ENCODE measurements at regions not wholly inside any gene's neighbourhood (a gene's known extent, or its start where the extent isn't known, plus 50 kb on each side); places are given as distances from the start of the nearest gene placed in this dataset.

- H3K4me3 Mint-ChIP-seq: no peak overlapping the region
- no peak overlapping the region for H3K14ac ChIP-seq (ENCODE audit: insufficient read depth, low read length)
- H2BK5ac ChIP-seq (ENCODE audit: insufficient read length, low read length): no peak overlapping the region
- H3T11ph ChIP-seq (ENCODE audit: low read length): no peak overlapping the region
- H3K4me2 ChIP-seq (ENCODE audit: insufficient read depth, insufficient read length, low read length): no peak overlapping the region
- no CpG with 5 or more reads among the region's 2 CpGs for WGBS (ENCODE audit: extremely low coverage, insufficient read length, low lambda C conversion rate)
- no peaks in the 10 kb centered on the region for H4K20me1 ChIP-seq (ENCODE audit: control insufficient read depth, insufficient read depth, insufficient read length)
- H4K91ac ChIP-seq (ENCODE audit: insufficient read length, low read depth, low read length): no peak overlapping the region
- no peak overlapping the region for H4K8ac ChIP-seq (replicated peaks; ENCODE audit: insufficient read length, low read depth, low read length)
- no peak overlapping the region for H3K9ac ChIP-seq (ENCODE audit: extremely low read depth, insufficient read length, low read length)
- no peak overlapping the region for H3K18ac ChIP-seq (ENCODE audit: insufficient read length, low read depth, low read length)
- no peaks in the 10 kb centered on the region for H3K4me1 ChIP-seq (ENCODE audit: insufficient read depth, low read length)
- no peak for DNase-seq
- H3K27me3 Mint-ChIP-seq (ENCODE audit: low read depth): no peaks in the 10 kb centered on the region; the same call in 1 of the 2 replicates
- H3K4ac ChIP-seq (ENCODE audit: low read depth, low read length): no peak overlapping the region
- H3K79me1 ChIP-seq (ENCODE audit: insufficient read depth, low read depth, low read length, poor library complexity, severe bottlenecking): no peaks in the 10 kb centered on the region
- H2BK120ac ChIP-seq (ENCODE audit: low read depth, low read length, poor library complexity, severe bottlenecking): no peak overlapping the region
- H2BK15ac ChIP-seq (ENCODE audit: low read depth, low read length): no peak overlapping the region
- peaks cover 10 to 12% (median 11%) of the 10 kb centered on the region in 3 experiments; a peak in 6 of 7 replicates for H3K36me3 Mint-ChIP-seq (ENCODE audit: insufficient read depth in 1 of 3, low read depth in 3 of 3)
- H3K56ac ChIP-seq (ENCODE audit: insufficient read length, low read depth, low read length): no peak overlapping the region
- no peak overlapping the region for H3K23ac ChIP-seq (ENCODE audit: insufficient read length, low read depth, low read length)
- no peaks in the 10 kb centered on the region for H3K79me2 ChIP-seq (ENCODE audit: insufficient read depth, low read length)
- no peak overlapping the region for H3K27ac Mint-ChIP-seq
- H3K27ac ChIP-seq (ENCODE audit: insufficient read length, low read depth, low read length): no peak overlapping the region
- H3K23me2 ChIP-seq (ENCODE audit: insufficient read length, low read depth, low read length, poor library complexity, severe bottlenecking): no peaks in the 10 kb centered on the region
- H3K4me1 Mint-ChIP-seq: peaks cover 0 to 10% of the 10 kb centered on the region in 2 experiments; a peak in 2 of 4 replicates
- H4K5ac ChIP-seq (ENCODE audit: insufficient read length, low read depth, low read length): no peak overlapping the region
- peak; percentile 58 for TF ChIP-seq CTCF (conservative IDR thresholded peaks at IDR 0.05)
- H3K9me3 ChIP-seq (ENCODE audit: control insufficient read depth, low read depth, low read length): no peaks in the 10 kb centered on the region
- no peak overlapping the region for H2AFZ ChIP-seq (ENCODE audit: low read length)
- no peak overlapping the region for H2AK5ac ChIP-seq (ENCODE audit: insufficient read length, low read length)
- H3K9me3 Mint-ChIP-seq: peaks cover 11 to 17% of the 10 kb centered on the region in 2 experiments; a peak in 4 of 5 replicates
- H2BK20ac ChIP-seq (ENCODE audit: low read depth, low read length, poor library complexity, severe bottlenecking): no peak overlapping the region
- no peaks in the 10 kb centered on the region for H3K27me3 ChIP-seq (ENCODE audit: insufficient read depth, low read length)
- no peak overlapping the region for H2BK12ac ChIP-seq (ENCODE audit: insufficient read length, low read depth, low read length)
Observed at GRCh38 chr9:75482566-75482965, 394.3 kb downstream of the OSTF1 start.

Data from H9 (cell line).